ENCODE measurements at regions not wholly inside any gene's neighbourhood (a gene's known extent, or its start where the extent isn't known, plus 50 kb on each side); places are given as distances from the start of the nearest gene placed in this dataset.

DNA sequence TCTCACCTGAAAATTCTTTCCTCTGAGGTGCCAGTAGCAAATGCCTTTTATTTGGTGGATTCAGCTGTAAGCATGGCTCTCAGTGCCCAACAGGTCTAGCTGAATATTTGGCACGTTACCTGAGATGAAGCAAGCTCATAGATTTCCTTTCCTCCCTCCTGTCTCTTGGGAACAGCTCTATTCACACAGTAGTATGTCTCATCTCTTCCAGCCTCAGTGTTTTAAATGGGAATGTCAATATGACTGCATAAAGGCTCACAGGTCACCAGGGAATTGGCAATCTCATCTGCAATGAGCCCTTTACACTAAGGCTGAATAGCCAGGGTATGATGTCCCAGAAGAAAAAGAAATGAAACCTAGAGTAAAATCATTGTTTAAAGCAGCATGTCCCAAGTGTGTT, 733.5 kb downstream of the NTRK3 start:
- Histone ChIP-seq H2AFZ (ENCODE audit: low read depth, low read length) (no peak overlapping the region), H3K9ac (ENCODE audit: low read depth, low read length) (no peak overlapping the region), H3K4me2 (ENCODE audit: insufficient read depth, low read length) (no peak overlapping the region), H3K27ac (ENCODE audit: low read length) (no peak overlapping the region), H3K79me2 (ENCODE audit: insufficient read depth, low read length) (no peaks in the 10 kb centered on the region), H3K4me3 (ENCODE audit: low read depth in 1 of 2, low read length in 2 of 2) (no peak overlapping the region), H3K9me3 (ENCODE audit: insufficient read depth, low read length, severe bottlenecking) (no peaks in the 10 kb centered on the region), H3K4me1 (ENCODE audit: insufficient read depth, low read length) (no peaks in the 10 kb centered on the region), H3K27me3 (ENCODE audit: insufficient read depth, low read length, poor library complexity) (no peaks in the 10 kb centered on the region), H4K20me1 (ENCODE audit: insufficient read depth, low read length) (no peaks in the 10 kb centered on the region), H3K36me3 (ENCODE audit: insufficient read depth, low read length) (no peaks in the 10 kb centered on the region)
- TF ChIP-seq CTCF (IDR thresholded peaks at IDR 0.05; ENCODE audit: borderline replicate concordance, extremely low read depth, low read length, poor library complexity, severe bottlenecking) (no peak), EZH2 (IDR thresholded peaks at IDR 0.05; ENCODE audit: borderline replicate concordance, low read depth, low read length, severe bottlenecking) (no peak)
- no peak for ATAC-seq (ENCODE audit: insufficient read depth, low read depth)
- DNase-seq: no peak

DNA sequence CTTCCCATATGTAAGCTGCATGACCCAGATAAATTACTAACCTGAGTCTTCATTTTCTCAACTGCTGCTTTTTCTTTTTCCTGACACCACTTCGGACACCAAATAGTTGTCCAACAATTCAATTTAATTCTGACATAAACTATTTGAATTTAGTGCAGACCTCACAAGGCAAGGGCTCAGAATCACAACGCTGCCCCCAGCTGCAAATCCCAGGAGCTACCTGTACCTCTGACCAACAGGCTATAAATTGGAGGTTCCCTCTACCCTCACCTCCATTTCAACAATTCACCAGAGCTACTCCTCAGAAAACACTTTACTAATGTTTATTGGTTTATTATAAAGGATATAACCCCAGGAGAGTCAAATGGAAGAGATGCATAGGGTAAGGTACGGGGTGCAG, 737.6 kb downstream of the NTRK3 start:
- Histone ChIP-seq H3K27ac (ENCODE audit: low read length) (no peak overlapping the region), H3K36me3 (ENCODE audit: insufficient read depth, low read length) (no peaks in the 10 kb centered on the region), H3K27me3 (ENCODE audit: insufficient read depth, low read length, poor library complexity) (no peaks in the 10 kb centered on the region), H3K4me3 (ENCODE audit: low read depth in 1 of 2, low read length in 2 of 2) (no peak overlapping the region), H3K79me2 (ENCODE audit: insufficient read depth, low read length) (no peaks in the 10 kb centered on the region), H2AFZ (ENCODE audit: low read depth, low read length) (no peak overlapping the region), H3K9ac (ENCODE audit: low read depth, low read length) (no peak overlapping the region), H3K9me3 (ENCODE audit: insufficient read depth, low read length, severe bottlenecking) (no peaks in the 10 kb centered on the region), H3K4me1 (ENCODE audit: insufficient read depth, low read length) (no peaks in the 10 kb centered on the region), H3K4me2 (ENCODE audit: insufficient read depth, low read length) (no peak overlapping the region), H4K20me1 (ENCODE audit: insufficient read depth, low read length) (no peaks in the 10 kb centered on the region)
- no peak for DNase-seq
- TF ChIP-seq EZH2 (IDR thresholded peaks at IDR 0.05; ENCODE audit: borderline replicate concordance, low read depth, low read length, severe bottlenecking) (no peak), CTCF (IDR thresholded peaks at IDR 0.05; ENCODE audit: borderline replicate concordance, extremely low read depth, low read length, poor library complexity, severe bottlenecking) (no peak)
- ATAC-seq (ENCODE audit: insufficient read depth, low read depth): no peak

DNA sequence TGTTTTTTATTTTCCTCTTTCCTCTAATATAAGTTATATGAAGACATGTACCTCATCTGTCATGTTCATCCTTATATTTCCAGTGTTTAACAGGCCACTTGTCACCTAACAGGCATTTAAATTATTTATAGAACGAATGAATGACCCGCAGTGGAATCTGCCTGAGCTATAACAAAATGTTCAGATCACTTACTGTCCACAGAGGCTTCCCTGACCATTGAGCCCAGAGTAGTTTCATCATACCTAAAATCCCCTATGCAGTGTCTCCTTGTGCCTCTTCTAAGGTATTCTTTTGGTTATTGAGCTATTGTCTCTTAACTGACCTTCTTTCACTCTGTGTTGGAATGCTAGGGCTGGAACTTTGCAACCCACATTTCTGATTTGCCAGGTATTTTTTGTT, 748.5 kb downstream of the NTRK3 start:
- Histone ChIP-seq H3K4me2 (ENCODE audit: insufficient read depth, low read length) (no peak overlapping the region), H3K9ac (ENCODE audit: low read depth, low read length) (no peak overlapping the region), H3K27me3 (ENCODE audit: insufficient read depth, low read length, poor library complexity) (no peaks in the 10 kb centered on the region), H3K36me3 (ENCODE audit: insufficient read depth, low read length) (no peaks in the 10 kb centered on the region), H3K79me2 (ENCODE audit: insufficient read depth, low read length) (no peaks in the 10 kb centered on the region), H2AFZ (ENCODE audit: low read depth, low read length) (no peak overlapping the region), H3K27ac (ENCODE audit: low read length) (no peak overlapping the region), H3K9me3 (ENCODE audit: insufficient read depth, low read length, severe bottlenecking) (no peaks in the 10 kb centered on the region), H3K4me1 (ENCODE audit: insufficient read depth, low read length) (no peaks in the 10 kb centered on the region), H3K4me3 (ENCODE audit: low read depth in 1 of 2, low read length in 2 of 2) (no peak overlapping the region), H4K20me1 (ENCODE audit: insufficient read depth, low read length) (no peaks in the 10 kb centered on the region)
- DNase-seq: no peak
- no peak for ATAC-seq (ENCODE audit: insufficient read depth, low read depth)
- TF ChIP-seq EZH2 (IDR thresholded peaks at IDR 0.05; ENCODE audit: borderline replicate concordance, low read depth, low read length, severe bottlenecking): no peak
- TF ChIP-seq CTCF (IDR thresholded peaks at IDR 0.05; ENCODE audit: borderline replicate concordance, extremely low read depth, low read length, poor library complexity, severe bottlenecking): no peak

DNA sequence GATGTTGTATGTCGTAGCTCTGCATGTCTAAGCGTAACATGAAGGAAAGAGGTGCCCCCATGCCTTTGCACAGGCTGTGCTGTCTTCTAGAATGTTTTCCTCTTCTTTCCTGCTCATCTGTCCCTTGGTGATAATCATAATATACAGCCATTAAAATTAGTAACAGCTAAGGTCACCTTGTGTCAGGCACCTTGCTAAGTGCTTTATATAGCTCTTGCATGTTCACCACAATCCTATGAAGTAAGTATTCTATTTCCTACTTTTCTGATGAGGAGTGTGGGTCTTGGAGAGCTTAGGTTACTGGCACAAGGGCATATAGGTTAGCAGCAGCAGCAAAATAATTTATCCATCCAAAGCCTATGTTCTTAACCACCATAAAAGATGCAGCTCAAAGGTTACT, 754.4 kb downstream of the NTRK3 start:
- Histone ChIP-seq H3K27me3 (ENCODE audit: insufficient read depth, low read length, poor library complexity) (no peaks in the 10 kb centered on the region), H3K4me1 (ENCODE audit: insufficient read depth, low read length) (no peaks in the 10 kb centered on the region), H3K9ac (ENCODE audit: low read depth, low read length) (no peak overlapping the region), H3K9me3 (ENCODE audit: insufficient read depth, low read length, severe bottlenecking) (no peaks in the 10 kb centered on the region), H3K4me2 (ENCODE audit: insufficient read depth, low read length) (no peak overlapping the region), H2AFZ (ENCODE audit: low read depth, low read length) (no peak overlapping the region), H3K4me3 (ENCODE audit: low read depth in 1 of 2, low read length in 2 of 2) (no peak overlapping the region), H3K27ac (ENCODE audit: low read length) (no peak overlapping the region), H3K36me3 (ENCODE audit: insufficient read depth, low read length) (no peaks in the 10 kb centered on the region), H4K20me1 (ENCODE audit: insufficient read depth, low read length) (no peaks in the 10 kb centered on the region), H3K79me2 (ENCODE audit: insufficient read depth, low read length) (no peaks in the 10 kb centered on the region)
- DNase-seq (no peak), ATAC-seq (ENCODE audit: insufficient read depth, low read depth) (no peak)
- TF ChIP-seq CTCF (IDR thresholded peaks at IDR 0.05; ENCODE audit: borderline replicate concordance, extremely low read depth, low read length, poor library complexity, severe bottlenecking) (no peak), EZH2 (IDR thresholded peaks at IDR 0.05; ENCODE audit: borderline replicate concordance, low read depth, low read length, severe bottlenecking) (no peak)
